Uterus (tissue), 2 donors: ENCODE measurements at regions not wholly inside any gene's neighbourhood (a gene's known extent, or its start where the extent isn't known, plus 50 kb on each side); places are given as distances from the start of the nearest gene placed in this dataset.

Source experiments
- POLR2A ChIP-seq, 2 donors: fragments of 450-650 bp; IDR thresholded peaks; one replicate each; pipeline ENCODE4 v1.6.1; 2016; ENCODE audit warnings: antibody characterized with exemption in 2 of 2, mild to moderate bottlenecking in 1 of 2, moderate library complexity in 1 of 2
- TF ChIP-seq, protein P1 (sequence below), 4 experiments: fragments of 200-600 bp in 2 of 4; fragments of 450-650 bp in 2 of 4; sonication (generic) in 2 of 4; IDR thresholded peaks; one replicate each; pipeline ENCODE4 v1.5.1; 2016 to 2019; ENCODE audit warnings: antibody characterized with exemption in 4 of 4, mild to moderate bottlenecking in 2 of 4, moderate library complexity in 1 of 4

DNA sequence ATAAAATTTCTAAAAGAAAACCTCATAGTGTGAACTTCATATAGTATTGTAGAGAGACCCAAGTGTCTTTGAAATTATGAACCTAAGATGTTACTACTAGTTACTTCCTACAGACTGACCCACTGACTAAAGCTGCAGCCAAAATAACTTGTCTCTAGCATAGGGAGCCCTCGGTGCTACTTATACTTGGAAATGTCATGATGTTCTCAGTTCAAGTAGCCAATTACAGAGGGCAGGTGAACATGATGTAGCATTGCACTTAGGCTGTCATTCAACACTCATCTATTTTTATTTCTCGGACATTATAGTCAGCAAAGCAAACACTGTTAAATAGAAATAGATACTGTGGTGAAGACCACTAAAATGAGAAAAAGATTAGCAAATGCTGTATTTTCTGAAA is 165.6 kb downstream of the AREG start:
- TF ChIP-seq, protein P1, sequence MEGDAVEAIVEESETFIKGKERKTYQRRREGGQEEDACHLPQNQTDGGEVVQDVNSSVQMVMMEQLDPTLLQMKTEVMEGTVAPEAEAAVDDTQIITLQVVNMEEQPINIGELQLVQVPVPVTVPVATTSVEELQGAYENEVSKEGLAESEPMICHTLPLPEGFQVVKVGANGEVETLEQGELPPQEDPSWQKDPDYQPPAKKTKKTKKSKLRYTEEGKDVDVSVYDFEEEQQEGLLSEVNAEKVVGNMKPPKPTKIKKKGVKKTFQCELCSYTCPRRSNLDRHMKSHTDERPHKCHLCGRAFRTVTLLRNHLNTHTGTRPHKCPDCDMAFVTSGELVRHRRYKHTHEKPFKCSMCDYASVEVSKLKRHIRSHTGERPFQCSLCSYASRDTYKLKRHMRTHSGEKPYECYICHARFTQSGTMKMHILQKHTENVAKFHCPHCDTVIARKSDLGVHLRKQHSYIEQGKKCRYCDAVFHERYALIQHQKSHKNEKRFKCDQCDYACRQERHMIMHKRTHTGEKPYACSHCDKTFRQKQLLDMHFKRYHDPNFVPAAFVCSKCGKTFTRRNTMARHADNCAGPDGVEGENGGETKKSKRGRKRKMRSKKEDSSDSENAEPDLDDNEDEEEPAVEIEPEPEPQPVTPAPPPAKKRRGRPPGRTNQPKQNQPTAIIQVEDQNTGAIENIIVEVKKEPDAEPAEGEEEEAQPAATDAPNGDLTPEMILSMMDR (IDR thresholded peaks at IDR 0.05) = no peak
- no peak for TF ChIP-seq POLR2A (IDR thresholded peaks at IDR 0.05)
